PC-9 (cell line): ENCODE measurements at regions not wholly inside any gene's neighbourhood (a gene's known extent, or its start where the extent isn't known, plus 50 kb on each side); places are given as distances from the start of the nearest gene placed in this dataset.

Experiments used
- EZH2 ChIP-seq: fragments of 200-600 bp; sonication (generic); IDR thresholded peaks from 2 replicates; pipeline ENCODE4 v1.8.0; 2017; ENCODE audit warnings: antibody characterized with exemption, low read depth
- TF ChIP-seq, protein P1 (sequence below): fragments of 200-600 bp; sonication (generic); conservative IDR thresholded peaks from 2 replicates; pipeline ENCODE4 v1.6.1; 2017; ENCODE audit warnings: mixed run types, antibody characterized with exemption, mild to moderate bottlenecking, moderate library complexity

DNA sequence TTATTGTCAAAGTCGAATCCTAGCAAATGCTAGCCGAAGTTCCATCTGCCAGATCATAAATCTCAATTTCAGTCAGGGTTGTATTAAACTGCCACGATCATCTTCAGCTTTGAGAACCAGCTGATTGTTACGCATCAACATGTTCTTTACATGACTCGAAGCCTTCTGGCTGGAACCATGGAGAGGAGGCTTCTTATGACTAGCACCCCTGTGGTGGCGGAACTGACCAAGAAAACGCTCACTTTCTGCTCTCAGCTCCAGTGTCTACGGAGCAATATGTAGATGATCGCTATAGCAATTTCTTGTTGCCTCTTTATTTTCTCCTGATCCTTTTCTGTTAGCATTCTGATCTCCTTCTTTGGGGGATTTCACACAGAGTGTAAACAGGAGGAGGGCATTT is 479.4 kb upstream of the SLC35B3 start:
- TF ChIP-seq, protein P1, sequence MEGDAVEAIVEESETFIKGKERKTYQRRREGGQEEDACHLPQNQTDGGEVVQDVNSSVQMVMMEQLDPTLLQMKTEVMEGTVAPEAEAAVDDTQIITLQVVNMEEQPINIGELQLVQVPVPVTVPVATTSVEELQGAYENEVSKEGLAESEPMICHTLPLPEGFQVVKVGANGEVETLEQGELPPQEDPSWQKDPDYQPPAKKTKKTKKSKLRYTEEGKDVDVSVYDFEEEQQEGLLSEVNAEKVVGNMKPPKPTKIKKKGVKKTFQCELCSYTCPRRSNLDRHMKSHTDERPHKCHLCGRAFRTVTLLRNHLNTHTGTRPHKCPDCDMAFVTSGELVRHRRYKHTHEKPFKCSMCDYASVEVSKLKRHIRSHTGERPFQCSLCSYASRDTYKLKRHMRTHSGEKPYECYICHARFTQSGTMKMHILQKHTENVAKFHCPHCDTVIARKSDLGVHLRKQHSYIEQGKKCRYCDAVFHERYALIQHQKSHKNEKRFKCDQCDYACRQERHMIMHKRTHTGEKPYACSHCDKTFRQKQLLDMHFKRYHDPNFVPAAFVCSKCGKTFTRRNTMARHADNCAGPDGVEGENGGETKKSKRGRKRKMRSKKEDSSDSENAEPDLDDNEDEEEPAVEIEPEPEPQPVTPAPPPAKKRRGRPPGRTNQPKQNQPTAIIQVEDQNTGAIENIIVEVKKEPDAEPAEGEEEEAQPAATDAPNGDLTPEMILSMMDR = no peak
- no peak for TF ChIP-seq EZH2
